ENCODE measurements at regions not wholly inside any gene's neighbourhood (a gene's known extent, or its start where the extent isn't known, plus 50 kb on each side); places are given as distances from the start of the nearest gene placed in this dataset.
A peak's percentile ranks its signal among the peaks of the same experiment; 100 is the strongest.

DNA sequence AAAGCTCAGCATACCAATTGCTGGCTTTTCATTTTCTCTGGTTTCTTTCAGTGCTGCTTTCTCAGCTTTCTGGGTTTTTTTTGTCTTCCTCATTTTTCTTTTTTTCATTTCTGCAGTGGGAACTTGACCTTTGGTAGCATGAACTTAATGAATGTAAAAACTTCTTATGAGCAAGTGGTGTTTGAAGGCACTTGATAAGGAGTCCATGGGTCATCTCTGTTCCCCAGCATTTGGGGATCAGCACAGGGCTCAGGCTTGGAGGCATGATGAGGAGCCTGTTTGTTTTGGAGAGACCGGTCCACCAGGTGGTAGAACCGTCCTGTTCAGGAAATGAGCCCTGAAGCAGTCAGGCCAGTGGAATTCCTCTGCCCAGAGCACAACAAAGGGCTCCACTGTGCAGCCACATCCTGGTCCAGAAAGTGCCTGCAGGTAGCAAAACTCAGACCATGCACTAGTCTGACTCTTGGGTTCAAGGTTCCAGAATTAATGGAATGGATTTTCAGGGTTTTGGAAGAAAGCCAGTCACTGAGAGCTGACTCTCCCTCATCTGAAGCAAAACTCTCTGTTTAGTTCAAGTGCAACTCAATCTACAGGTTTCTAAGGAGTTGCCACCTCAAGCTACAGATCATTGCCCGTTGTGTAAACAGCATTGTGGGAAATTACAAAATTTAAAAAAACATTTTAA lies 52.3 kb upstream of the ADGRF1 start (continued):
- TF ChIP-seq PITX1 (CRISPR knock-in tag; IDR thresholded peaks at IDR 0.05) (peak; percentile 81), ZSCAN21 (CRISPR knock-in tag; IDR thresholded peaks at IDR 0.05; ENCODE audit: borderline replicate concordance) (peak; percentile 64; the same call in 1 of the 2 replicates), LCORL (IDR thresholded peaks at IDR 0.05) (no peak; the same call in 1 of the 2 replicates), LCORL (CRISPR knock-in tag; IDR thresholded peaks at IDR 0.05) (peak; percentile 94; the same call in 1 of the 2 replicates), CREM (IDR thresholded peaks at IDR 0.05) (peak; percentile 71), CREM (CRISPR knock-in tag; IDR thresholded peaks at IDR 0.05) (no peak), EP300 (IDR thresholded peaks at IDR 0.05; ENCODE audit: low read depth in 2 of 2, low read length in 2 of 2) (peak in 1 of 2 experiments; percentile 89; a peak in 2 of 4 replicates), EP300 (CRISPR knock-in tag; IDR thresholded peaks at IDR 0.05; ENCODE audit: borderline replicate concordance) (peak; percentile 84)
- TF ChIP-seq, protein P1, sequence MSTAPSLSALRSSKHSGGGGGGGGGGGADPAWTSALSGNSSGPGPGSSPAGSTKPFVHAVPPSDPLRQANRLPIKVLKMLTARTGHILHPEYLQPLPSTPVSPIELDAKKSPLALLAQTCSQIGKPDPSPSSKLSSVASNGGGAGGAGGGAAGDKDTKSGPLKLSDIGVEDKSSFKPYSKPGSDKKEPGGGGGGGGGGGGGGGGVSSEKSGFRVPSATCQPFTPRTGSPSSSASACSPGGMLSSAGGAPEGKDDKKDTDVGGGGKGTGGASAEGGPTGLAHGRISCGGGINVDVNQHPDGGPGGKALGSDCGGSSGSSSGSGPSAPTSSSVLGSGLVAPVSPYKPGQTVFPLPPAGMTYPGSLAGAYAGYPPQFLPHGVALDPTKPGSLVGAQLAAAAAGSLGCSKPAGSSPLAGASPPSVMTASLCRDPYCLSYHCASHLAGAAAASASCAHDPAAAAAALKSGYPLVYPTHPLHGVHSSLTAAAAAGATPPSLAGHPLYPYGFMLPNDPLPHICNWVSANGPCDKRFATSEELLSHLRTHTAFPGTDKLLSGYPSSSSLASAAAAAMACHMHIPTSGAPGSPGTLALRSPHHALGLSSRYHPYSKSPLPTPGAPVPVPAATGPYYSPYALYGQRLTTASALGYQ (CRISPR knock-in tag; IDR thresholded peaks at IDR 0.05) = peak; percentile 70; the same call in 1 of the 2 replicates

- no peaks in the 10 kb centered on the region for H3K36me3 ChIP-seq (replicated peaks in 1 of 2; ENCODE audit: control insufficient read depth in 1 of 2, insufficient read depth in 2 of 2, low read length in 2 of 2)
- peaks cover 75% of the 10 kb centered on the region for H3K4me1 ChIP-seq (ENCODE audit: insufficient read depth, low read length)
- POLR2A ChIA-PET = interaction anchor here (1.1 to 3.7 kb wide), 5 partner anchors 9 to 218 kb away, joined by 3 to 35 read pairs (median 7); no protein-coding TSS in a partner anchor
- no peak overlapping the region for H3K4me2 ChIP-seq (ENCODE audit: low read depth, low read length)
- H3K9ac ChIP-seq (ENCODE audit: insufficient read depth, low read depth, low read length) = no peak overlapping the region
- no peak overlapping the region for H2AFZ ChIP-seq (ENCODE audit: low read length)
- no peaks in the 10 kb centered on the region for H3K79me2 ChIP-seq (ENCODE audit: insufficient read depth, low read length)
- TF ChIP-seq CEBPB (IDR thresholded peaks at IDR 0.05; ENCODE audit: borderline replicate concordance, low read depth, low read length) = peak; percentile 24; the same call in 1 of the 2 replicates
- no peak for TF ChIP-seq ETV5 (CRISPR knock-in tag; IDR thresholded peaks at IDR 0.05; ENCODE audit: borderline replicate concordance)
- TF ChIP-seq ZNF510 (CRISPR knock-in tag; IDR thresholded peaks at IDR 0.05; ENCODE audit: low read depth) = no peak
- 0 out of 4 replicates have a peak, but pooled peaks of 1 of the 2 experiments have one; percentile 2 for TF ChIP-seq MAFK (conservative IDR thresholded peaks at IDR 0.05 in 1 of 2, IDR thresholded peaks at IDR 0.05 in 1 of 2; ENCODE audit: low read length in 2 of 2)
- TF ChIP-seq MYC (CRISPR knock-in tag; IDR thresholded peaks at IDR 0.05; ENCODE audit: borderline replicate concordance) = no peak
- no TSS peak for BruUV-seq (replicated peaks)
- H4K20me1 ChIP-seq (ENCODE audit: insufficient read depth, low read length) = no peaks in the 10 kb centered on the region
- H3K27ac ChIP-seq (ENCODE audit: extremely low read length, insufficient read depth, low read length) = peak overlapping the region; percentile 62
- in situ Hi-C loops (cut with HindIII; ENCODE audit: extremely low pct_ligation_motif_present, low pct_unique_long_range_greater_than_20kb) = loop anchor here (10.0 kb wide), 1 partner anchor 132 kb away; no protein-coding TSS in a partner anchor
- intact Hi-C loops (cut with micrococcal nuclease; ENCODE audit: unreplicated experiment) = no loop called here
- WGBS (ENCODE audit: low lambda C conversion rate) = 95% methylated on average over 5 of the region's 5 CpGs
- CTCF ChIA-PET (ENCODE audit: low intra/inter-chr PET ratio, low total read pairs) = interaction anchor here (1.1 kb wide), 1 partner anchor 217 kb away, joined by 9 read pairs; the partner anchor contains the start of gene TNFRSF21
- no peaks in the 10 kb centered on the region for H3K27me3 ChIP-seq (ENCODE audit: control insufficient read depth in 1 of 2, insufficient read depth in 2 of 2, low read length in 2 of 2)
- DNase-seq (ENCODE audit: low spot score) = no peak
- H3K9me3 ChIP-seq (ENCODE audit: low read length) = no peaks in the 10 kb centered on the region
- no peak for FAIRE-seq
- no peak for ATAC-seq
- no peak overlapping the region for H3K4me3 ChIP-seq (replicated peaks in 1 of 3; ENCODE audit: insufficient read depth in 1 of 3, low read depth in 2 of 3, low read length in 3 of 3)
Observed at GRCh38 chr6:47093169-47093568, 51.0 kb upstream of the ADGRF1 start.
